PC-9 (cell line): ENCODE measurements at regions not wholly inside any gene's neighbourhood (a gene's known extent, or its start where the extent isn't known, plus 50 kb on each side); places are given as distances from the start of the nearest gene placed in this dataset.

Experiments
- EZH2 ChIP-seq: fragments of 200-600 bp; sonication (generic); IDR thresholded peaks from 2 replicates; pipeline ENCODE4 v1.8.0; 2017; ENCODE audit warnings: antibody characterized with exemption, low read depth
- TF ChIP-seq, protein P1 (sequence below): fragments of 200-600 bp; sonication (generic); conservative IDR thresholded peaks from 2 replicates; pipeline ENCODE4 v1.6.1; 2017; ENCODE audit warnings: mixed run types, antibody characterized with exemption, mild to moderate bottlenecking, moderate library complexity

DNA sequence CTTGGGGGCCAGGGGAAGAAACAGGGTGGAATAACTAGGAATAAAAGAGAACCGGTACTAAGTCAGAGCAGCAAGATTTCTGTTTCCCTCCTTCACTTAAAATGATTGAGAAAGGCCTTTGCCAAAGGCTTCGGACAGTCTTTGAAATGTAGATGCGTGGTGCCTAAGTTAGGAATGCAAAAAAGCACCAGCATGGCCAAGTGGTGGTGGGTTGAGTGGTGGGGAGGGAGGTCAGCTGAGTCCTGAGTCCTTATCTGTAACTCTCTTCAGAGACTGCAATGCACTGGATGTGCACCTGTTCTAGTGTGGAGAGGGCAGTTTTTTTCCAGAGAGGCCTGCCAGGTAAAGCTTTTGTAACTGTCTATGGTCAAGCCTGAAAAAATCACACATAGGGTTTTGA is 919.9 kb downstream of the FSCB start:
- TF ChIP-seq, protein P1, sequence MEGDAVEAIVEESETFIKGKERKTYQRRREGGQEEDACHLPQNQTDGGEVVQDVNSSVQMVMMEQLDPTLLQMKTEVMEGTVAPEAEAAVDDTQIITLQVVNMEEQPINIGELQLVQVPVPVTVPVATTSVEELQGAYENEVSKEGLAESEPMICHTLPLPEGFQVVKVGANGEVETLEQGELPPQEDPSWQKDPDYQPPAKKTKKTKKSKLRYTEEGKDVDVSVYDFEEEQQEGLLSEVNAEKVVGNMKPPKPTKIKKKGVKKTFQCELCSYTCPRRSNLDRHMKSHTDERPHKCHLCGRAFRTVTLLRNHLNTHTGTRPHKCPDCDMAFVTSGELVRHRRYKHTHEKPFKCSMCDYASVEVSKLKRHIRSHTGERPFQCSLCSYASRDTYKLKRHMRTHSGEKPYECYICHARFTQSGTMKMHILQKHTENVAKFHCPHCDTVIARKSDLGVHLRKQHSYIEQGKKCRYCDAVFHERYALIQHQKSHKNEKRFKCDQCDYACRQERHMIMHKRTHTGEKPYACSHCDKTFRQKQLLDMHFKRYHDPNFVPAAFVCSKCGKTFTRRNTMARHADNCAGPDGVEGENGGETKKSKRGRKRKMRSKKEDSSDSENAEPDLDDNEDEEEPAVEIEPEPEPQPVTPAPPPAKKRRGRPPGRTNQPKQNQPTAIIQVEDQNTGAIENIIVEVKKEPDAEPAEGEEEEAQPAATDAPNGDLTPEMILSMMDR, result no peak
- TF ChIP-seq EZH2, result no peak
